ENCODE measurements at regions not wholly inside any gene's neighbourhood (a gene's known extent, or its start where the extent isn't known, plus 50 kb on each side); places are given as distances from the start of the nearest gene placed in this dataset.
"Not testable (repeated sequence)": the region's sequence is repeated elsewhere in the genome, so short reads cannot be mapped to it uniquely, and the experiment has no call there.

- no peak for DNase-seq (ENCODE audit: low read depth in 2 of 2)
Measured at GRCh38 chr9:29968831-29969230, 2395.6 kb upstream of the C9orf72 start.

GRCh38 chr9:29969408-29969807, 2396.1 kb upstream of the C9orf72 start:
- DNase-seq (ENCODE audit: low read depth in 2 of 2), result no peak

- DNase-seq (ENCODE audit: low read depth in 2 of 2), result no peak
Measured at GRCh38 chr9:29969856-29970647, 2396.8 kb upstream of the C9orf72 start.

GRCh38 chr9:29974197-29974596, 2400.9 kb upstream of the C9orf72 start:
- no peak for DNase-seq (ENCODE audit: low read depth in 2 of 2)

- no peak for DNase-seq (ENCODE audit: low read depth in 2 of 2)
Measured at GRCh38 chr9:29976981-29977380, 2403.7 kb upstream of the C9orf72 start.

GRCh38 chr9:29981013-29981412, 2403.4 kb upstream of the ACO1 start:
- no peak for DNase-seq (ENCODE audit: low read depth in 2 of 2)

- no peak for DNase-seq (ENCODE audit: low read depth in 2 of 2)
Measured at GRCh38 chr9:29999645-30000044, 2384.8 kb upstream of the ACO1 start.

- no peak for DNase-seq (ENCODE audit: low read depth in 2 of 2)
Measured at GRCh38 chr9:30010691-30011090, 2373.8 kb upstream of the ACO1 start.

- DNase-seq (ENCODE audit: low read depth in 2 of 2), result no peak
Measured at GRCh38 chr9:30012622-30013021, 2371.8 kb upstream of the ACO1 start.

- no peak for DNase-seq (ENCODE audit: low read depth in 2 of 2)
Measured at GRCh38 chr9:30015073-30015472, 2369.4 kb upstream of the ACO1 start.

GRCh38 chr9:30020161-30020560, 2364.3 kb upstream of the ACO1 start:
- no peak for DNase-seq (ENCODE audit: low read depth in 2 of 2)

GRCh38 chr9:30035761-30036160, 2348.7 kb upstream of the ACO1 start:
- DNase-seq (ENCODE audit: low read depth in 2 of 2), result no peak

GRCh38 chr9:30036558-30036957, 2347.9 kb upstream of the ACO1 start:
- no peak for DNase-seq (ENCODE audit: low read depth in 2 of 2)

GRCh38 chr9:30039712-30040111, 2344.7 kb upstream of the ACO1 start:
- DNase-seq (ENCODE audit: low read depth in 2 of 2), result no peak

GRCh38 chr9:30048396-30048795, 2336.0 kb upstream of the ACO1 start:
- no peak for DNase-seq (ENCODE audit: low read depth in 2 of 2)

- DNase-seq (ENCODE audit: low read depth in 2 of 2), result no peak
Measured at GRCh38 chr9:30058463-30058862, 2326.0 kb upstream of the ACO1 start.

- DNase-seq (ENCODE audit: low read depth in 2 of 2), result no peak
Measured at GRCh38 chr9:30060976-30061375, 2323.5 kb upstream of the ACO1 start.

- no peak for DNase-seq (ENCODE audit: low read depth in 2 of 2)
Measured at GRCh38 chr9:30065888-30066287, 2318.6 kb upstream of the ACO1 start.

- DNase-seq (ENCODE audit: low read depth in 2 of 2), result not testable (repeated sequence)
Measured at GRCh38 chr9:30069236-30069635, 2315.2 kb upstream of the ACO1 start.

- DNase-seq (ENCODE audit: low read depth in 2 of 2), result no peak
Measured at GRCh38 chr9:30075022-30075421, 2309.4 kb upstream of the ACO1 start.

- DNase-seq (ENCODE audit: low read depth in 2 of 2), result peak; percentile 7 to 32
Measured at GRCh38 chr9:30075451-30076199, 2308.8 kb upstream of the ACO1 start.

- DNase-seq (ENCODE audit: low read depth in 2 of 2), result no peak
Measured at GRCh38 chr9:30078195-30078594, 2306.2 kb upstream of the ACO1 start.

- DNase-seq (ENCODE audit: low read depth in 2 of 2), result no peak
Measured at GRCh38 chr9:30089428-30089827, 2295.0 kb upstream of the ACO1 start.
